Epithelial cell of prostate (primary cell): ENCODE measurements at regions not wholly inside any gene's neighbourhood (a gene's known extent, or its start where the extent isn't known, plus 50 kb on each side); places are given as distances from the start of the nearest gene placed in this dataset.

Experiments used
- DNase-seq: peaks from one replicate; pipeline ENCODE4 v3.0.0-alpha.2; 2011; ENCODE audit warnings: low read depth, low spot score
- H3K27ac ChIP-seq: fragments of 450-650 bp; 2 replicates; pipeline ENCODE4 v1.5.1; 2017; ENCODE audit warnings: mild to moderate bottlenecking

- no peak overlapping the region for H3K27ac ChIP-seq
- no peak for DNase-seq
Measured at GRCh38 chr2:220185766-220186305, 558.4 kb downstream of the SLC4A3 start.

DNA sequence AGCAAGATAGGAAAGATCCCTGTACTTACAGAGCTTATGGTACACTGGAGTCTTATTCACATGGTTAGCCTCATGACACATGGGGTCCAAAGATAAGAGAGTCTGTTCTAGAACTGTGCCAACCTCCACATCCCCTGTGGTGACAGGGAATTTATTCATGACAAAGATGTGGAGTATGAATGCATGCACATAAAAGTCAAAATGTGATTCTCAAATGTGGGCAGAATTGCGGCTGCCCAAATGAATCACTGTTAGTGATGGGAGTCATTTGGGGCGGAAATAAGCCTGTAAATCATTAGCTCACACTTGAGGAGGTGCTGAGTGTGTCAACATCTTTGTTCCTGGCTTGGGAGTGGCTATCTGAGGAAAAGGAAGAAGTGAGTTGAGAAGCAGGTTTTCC is 560.6 kb downstream of the SLC4A3 start:
- peak overlapping the region; percentile 66 for H3K27ac ChIP-seq
- peak; percentile 90 for DNase-seq

GRCh38 chr2:220191031-220191430 is 563.6 kb downstream of the SLC4A3 start:
- DNase-seq: no peak

DNA sequence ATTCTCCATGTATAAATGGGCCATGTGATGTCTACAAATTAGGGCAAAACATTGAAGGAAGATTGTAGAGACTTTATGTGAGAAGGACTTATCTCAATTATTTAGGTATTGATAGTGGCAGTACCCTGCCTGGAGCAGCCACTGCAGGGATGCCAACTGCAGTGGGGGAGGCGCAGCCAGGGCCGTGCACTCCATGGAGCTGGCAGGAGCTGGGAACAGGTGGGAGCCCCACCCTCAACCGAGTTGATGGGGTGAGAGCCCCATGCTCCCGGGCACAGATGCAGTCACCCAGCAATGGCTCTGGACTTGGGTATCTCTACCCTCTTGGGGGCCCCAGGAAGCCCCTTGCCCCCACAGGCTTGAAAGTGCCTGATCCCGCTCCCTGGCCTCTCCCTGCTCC is 564.3 kb downstream of the SLC4A3 start:
- no peak for DNase-seq
- H3K27ac ChIP-seq: no peak overlapping the region

More at GRCh38 chr2:220191031-220191430, 563.6 kb downstream of the SLC4A3 start:
- H3K27ac ChIP-seq: no peak overlapping the region

- DNase-seq: no peak
- H3K27ac ChIP-seq: peak overlapping the region; percentile 30
Measured at GRCh38 chr2:220192994-220193753, 565.7 kb downstream of the SLC4A3 start.

- no peak overlapping the region for H3K27ac ChIP-seq
- no peak for DNase-seq
Measured at GRCh38 chr2:220194630-220195584, 567.5 kb downstream of the SLC4A3 start.

GRCh38 chr2:220198896-220199295 is 571.5 kb downstream of the SLC4A3 start:
- H3K27ac ChIP-seq: peak overlapping the region; percentile 57
- DNase-seq: peak; percentile 88

DNA sequence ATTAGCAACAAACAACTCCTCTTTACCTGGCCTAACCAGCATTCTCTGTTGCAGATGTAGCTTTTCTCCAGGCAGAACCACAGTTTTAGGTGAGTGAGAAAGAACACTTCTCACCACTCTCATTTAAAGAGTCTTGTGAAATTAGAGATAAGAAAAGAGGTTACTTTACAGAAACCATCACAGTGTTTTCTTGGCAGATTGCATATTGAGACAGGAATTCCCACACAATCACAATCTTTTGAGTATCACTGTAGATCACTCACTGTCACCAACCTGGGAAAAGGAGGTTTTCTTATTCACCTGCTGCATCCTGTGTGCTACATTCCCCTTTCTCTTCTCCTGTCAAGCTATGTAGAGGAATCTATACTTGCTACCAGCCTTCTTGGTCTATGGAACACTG is 574.6 kb downstream of the SLC4A3 start:
- H3K27ac ChIP-seq: no peak overlapping the region
- no peak for DNase-seq

GRCh38 chr2:220209093-220209492 is 581.7 kb downstream of the SLC4A3 start:
- no peak overlapping the region for H3K27ac ChIP-seq
- DNase-seq: no peak

DNA sequence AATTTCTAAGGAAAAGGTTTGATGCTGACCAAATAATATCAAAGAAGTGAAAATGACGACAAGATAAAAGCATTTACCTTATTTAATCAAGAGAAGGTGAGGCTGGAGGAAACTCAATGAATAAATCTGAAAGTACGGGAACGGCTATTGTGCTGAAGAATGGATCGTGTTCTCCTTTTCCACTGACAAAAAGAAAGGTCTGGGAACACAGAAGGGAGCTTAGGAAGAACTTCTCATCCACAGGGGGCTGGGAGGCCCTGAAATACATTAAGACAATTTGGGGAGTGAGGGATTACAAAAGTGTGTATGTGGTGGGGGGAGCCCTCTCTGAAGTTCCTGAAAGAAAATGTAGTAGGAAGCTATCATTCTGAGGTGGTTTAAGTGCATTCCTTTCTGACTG is 582.3 kb downstream of the SLC4A3 start:
- DNase-seq: no peak
- no peak overlapping the region for H3K27ac ChIP-seq

GRCh38 chr2:220212296-220213080 is 585.1 kb downstream of the SLC4A3 start:
- no peak overlapping the region for H3K27ac ChIP-seq
- no peak for DNase-seq

DNA sequence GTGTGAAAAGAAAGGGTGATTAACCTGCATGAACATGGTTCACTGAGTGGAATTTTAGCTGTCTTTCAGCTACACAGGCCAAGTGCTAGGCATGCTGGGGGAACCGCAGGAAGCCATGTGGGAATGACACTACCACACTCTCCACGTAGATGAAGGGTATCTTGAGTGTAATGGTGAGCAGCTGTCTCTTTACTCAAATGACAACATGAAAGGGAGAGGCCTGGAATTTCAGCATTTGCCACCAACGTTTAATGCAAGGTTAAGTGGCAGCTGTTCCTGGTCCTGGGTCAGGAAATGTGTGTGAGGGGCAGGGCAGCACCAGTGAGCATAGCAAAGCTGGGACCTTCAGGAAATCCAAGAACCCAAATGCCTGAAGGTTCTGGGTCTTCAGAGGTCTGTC is 588.4 kb downstream of the SLC4A3 start:
- DNase-seq: no peak
- no peak overlapping the region for H3K27ac ChIP-seq

- peak; percentile 99 for DNase-seq
- H3K27ac ChIP-seq: peak overlapping the region; percentile 72
Measured at GRCh38 chr2:220219371-220219770, 591.9 kb downstream of the SLC4A3 start.

DNA sequence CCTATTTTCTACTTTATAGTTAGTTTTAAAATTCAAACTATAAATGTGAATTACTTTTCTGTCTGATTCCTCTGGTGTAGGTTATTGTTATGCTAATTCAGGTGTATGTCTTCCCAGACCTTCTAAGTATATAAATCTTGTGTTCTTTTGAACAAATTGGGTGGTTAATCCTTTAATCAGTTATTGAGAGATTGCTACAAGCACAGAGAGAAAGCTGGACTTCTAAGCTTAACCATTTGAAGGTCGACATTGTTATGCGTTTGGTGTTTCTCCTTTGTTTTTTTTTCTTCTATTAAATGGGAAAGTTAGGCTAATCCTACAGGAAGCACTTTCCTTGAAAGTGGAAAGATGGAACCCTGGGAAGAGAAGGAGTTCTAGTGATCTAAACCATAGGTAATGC is 592.6 kb downstream of the SLC4A3 start:
- peak overlapping the region; percentile 72 for H3K27ac ChIP-seq
- DNase-seq: no peak

DNA sequence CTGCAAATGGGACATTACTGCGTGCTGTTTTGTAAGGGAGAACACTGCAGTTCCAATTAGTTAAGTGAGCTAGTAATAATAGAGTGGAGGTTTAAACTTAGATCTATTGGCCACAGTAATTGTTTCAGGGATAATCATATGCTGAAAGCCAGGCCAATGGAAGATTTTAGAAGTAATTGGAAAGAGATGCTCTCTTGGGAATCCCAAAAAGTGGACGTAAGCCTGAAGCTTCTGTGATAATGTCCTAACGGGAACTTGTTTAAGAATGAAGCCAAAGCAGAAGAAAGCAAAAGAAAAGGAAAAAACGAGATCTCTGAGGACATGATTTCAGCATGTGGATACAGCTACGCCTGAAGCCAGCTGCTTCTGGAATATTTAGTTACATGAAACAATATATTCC is 594.6 kb downstream of the SLC4A3 start:
- H3K27ac ChIP-seq: no peak overlapping the region

DNA sequence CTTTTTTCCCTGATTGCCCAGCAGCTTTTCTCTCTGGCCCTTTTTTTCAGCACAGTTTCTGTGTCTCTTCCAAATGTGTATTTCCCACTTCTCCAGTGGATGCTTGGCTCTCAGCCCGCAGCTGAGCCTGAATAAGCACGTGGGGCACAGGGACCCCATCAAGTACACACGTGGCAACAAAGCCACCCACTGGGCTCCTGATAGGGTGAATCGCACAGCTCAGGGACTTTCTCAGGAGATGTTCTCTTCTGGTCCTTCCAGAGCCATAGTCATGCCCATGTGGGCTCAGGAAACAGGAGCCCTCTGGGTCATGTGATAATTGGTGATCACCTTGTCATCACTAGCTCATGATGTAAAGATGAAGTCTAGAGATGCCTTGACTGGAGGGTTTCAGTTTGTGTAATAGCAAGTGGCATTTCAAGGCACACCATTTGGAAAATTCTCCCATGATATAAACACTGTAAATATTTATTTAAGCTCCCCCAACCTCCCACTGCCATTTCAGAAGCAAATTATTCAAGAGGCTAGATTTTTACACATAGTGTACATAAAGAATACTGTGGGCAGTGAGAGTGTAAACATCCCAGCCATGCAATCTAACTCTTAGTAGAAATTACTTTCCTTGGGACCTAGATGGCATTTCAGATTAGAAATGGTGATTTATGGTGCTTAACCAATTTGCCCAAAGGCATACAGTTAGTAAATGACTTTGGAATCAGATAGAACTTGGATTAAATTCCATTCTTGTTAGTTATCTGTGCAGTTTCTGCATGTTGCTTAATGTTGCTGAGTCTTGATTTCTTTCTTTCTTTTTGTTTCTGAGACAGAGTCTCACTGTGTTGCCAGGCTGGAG is 597.5 kb downstream of the SLC4A3 start:
- peak; percentile 89 for DNase-seq
- peak overlapping the region; percentile 70 for H3K27ac ChIP-seq

More for the DNA sequence above, 594.6 kb downstream of the SLC4A3 start:
- no peak for DNase-seq

- no peak for DNase-seq
- H3K27ac ChIP-seq: peak overlapping the region; percentile 70
Measured at GRCh38 chr2:220226076-220226475, 598.6 kb downstream of the SLC4A3 start.

GRCh38 chr2:220226546-220226945 is 599.1 kb downstream of the SLC4A3 start:
- DNase-seq: no peak
- H3K27ac ChIP-seq: no peak overlapping the region

DNA sequence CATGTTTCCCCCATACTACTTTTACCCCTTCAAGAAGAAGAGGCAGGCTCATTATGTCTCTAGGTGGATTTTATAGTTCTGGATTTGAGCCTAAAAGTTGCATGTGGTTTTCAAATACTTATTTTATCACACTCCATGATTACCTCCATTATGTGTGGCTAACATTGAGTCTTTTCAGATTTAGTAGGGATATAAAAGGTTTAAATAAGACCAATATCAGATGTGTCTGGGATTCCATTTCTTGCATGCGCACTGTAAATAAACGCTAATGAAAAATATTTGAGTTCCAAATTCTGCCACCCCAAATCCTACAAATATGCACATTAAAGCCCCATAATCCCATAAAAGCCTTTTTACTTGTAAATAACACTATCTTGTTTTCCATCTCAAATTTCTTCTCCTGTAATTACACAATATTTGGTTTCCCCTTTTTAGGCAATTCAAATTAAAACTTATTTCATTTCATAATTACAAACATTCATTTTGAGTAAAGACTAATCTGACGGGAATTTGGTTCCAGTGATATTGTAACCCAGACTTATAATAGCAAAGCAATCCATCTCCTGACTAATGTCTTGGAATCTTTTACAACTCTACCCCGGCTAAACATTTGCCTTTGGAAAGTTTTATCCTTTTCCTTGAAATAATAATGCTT is 600.0 kb downstream of the SLC4A3 start:
- no peak for DNase-seq
- no peak overlapping the region for H3K27ac ChIP-seq
